Cerebellar nuclear complex (tissue), 1 donor: ENCODE measurements at regions not wholly inside any gene's neighbourhood (a gene's known extent, or its start where the extent isn't known, plus 50 kb on each side); places are given as distances from the start of the nearest gene placed in this dataset.
"Not testable (repeated sequence)": the region's sequence is repeated elsewhere in the genome, so short reads cannot be mapped to it uniquely, and the experiment has no call there.

Source experiments
- DNase-seq, 2 experiments: peaks; one replicate each; lab custom pipeline; 2025; lab: John Stamatoyannopoulos, UW

DNA sequence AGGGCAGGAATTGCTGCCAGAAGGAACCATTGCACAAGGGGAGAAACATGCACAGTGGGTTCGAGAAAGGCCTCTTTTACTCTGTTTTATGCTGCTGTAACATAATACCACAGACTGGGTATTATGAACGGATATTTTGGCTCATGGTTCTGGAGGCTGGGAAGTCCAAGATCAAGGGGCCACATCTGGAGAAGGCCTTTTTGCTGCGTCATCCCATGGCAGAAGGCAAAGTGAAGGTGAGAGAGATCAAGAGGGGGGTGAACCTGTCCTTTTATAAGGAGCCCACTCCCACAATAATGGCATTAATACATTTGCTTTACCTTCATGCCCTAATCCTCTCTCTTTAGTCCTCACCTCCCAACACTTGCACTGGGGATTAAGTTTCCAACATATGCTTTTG lies 136.9 kb upstream of the ALDH1B1 start:
- no peak for DNase-seq

DNA sequence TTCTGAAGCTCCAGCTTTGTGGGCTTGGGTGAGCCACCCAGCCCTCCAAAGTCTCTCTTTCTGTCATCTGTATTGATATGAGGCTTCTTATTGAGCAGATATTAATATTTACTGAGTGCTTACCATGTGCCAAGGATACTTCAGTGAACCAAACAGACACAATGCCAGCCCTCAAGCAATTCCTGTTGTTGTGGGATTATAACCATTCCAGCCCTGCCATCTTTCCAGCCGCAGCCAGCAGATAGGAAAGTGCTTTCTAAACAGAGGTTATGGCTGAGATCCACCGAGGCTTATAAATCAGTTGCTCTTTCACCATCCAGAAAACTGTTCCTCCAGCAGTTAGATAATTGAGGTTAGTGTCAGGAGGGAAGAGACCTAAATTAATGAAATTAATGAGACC lies 137.7 kb upstream of the ALDH1B1 start:
- no peak for DNase-seq

DNA sequence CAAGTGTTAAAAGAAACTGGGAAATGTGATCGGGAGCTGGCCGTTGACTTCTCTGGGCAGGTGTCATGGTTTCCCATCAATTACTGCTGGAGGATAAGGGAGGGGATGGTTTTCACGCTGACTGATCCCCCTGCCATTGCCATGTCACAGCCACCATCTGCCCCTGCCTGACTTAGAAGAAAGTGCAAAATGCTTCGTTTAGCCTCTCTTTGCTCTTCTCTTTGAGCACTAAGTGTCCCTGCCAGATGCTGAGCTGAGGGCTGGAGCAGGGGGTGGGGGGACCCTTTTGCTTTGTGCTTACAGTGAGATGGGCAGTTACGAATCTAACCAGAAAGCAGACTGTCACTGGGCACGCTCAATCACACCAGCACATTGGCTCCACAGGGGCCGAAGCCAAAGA lies 138.4 kb upstream of the ALDH1B1 start:
- no peak for DNase-seq

DNA sequence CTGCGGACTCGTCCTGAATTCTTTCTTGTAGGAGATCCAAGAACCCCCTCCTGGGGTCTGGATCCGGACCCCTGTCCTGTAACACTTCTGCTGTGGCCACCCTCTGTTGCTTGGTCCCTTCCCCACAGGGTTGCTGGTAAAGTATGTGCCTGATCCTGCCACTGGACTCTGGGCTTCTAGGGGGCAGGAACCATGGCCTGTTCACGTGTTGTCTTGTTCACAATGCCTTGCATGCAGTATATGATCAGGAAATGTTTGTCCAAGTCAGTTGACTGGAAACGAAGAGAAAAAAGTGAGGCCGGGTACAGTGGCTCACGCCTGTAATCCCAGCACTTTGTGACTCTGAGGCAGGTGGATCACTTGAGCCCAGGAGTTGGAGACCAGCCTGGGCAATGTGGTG lies 139.3 kb upstream of the ALDH1B1 start:
- DNase-seq: no peak

DNA sequence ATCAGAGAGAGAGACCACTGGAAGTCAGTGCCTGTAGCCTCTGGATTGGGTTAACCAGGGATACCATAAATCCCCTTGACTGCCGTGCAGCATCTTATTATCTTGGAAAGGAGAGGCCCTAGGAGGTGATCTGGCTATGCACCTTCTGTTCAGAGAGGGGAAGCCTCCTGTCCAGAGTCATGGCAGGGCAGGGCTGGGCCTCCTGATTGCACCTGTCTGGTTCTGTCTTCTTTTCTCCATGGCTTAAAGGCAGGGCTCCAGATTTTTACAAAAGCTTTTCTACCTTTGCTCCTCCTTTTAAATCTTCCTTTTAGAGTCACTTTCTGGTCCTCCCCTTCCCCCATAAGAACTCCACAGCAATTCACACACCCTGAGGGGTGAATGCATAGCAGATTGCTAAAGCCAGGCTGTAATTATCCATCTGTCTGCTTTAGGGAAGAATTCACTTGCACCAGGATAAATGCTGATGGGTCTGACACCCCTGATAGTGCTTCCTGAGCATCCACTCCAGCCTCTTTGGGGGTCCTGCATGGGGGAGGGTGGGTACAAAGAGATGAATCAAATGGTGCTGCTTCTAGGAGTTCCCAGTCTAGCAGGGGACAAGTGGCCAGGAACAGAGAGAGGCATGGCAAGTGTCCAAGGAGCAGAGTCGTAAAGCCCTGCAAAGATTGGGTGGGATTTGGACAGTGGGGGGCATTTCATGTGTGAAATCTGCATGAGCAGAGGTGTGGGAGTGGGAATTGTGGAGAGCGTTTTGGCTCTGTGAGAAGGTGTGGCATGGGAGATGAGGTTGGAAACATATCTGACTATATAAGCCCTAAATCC lies 141.3 kb upstream of the ALDH1B1 start:
- DNase-seq: no peak

DNA sequence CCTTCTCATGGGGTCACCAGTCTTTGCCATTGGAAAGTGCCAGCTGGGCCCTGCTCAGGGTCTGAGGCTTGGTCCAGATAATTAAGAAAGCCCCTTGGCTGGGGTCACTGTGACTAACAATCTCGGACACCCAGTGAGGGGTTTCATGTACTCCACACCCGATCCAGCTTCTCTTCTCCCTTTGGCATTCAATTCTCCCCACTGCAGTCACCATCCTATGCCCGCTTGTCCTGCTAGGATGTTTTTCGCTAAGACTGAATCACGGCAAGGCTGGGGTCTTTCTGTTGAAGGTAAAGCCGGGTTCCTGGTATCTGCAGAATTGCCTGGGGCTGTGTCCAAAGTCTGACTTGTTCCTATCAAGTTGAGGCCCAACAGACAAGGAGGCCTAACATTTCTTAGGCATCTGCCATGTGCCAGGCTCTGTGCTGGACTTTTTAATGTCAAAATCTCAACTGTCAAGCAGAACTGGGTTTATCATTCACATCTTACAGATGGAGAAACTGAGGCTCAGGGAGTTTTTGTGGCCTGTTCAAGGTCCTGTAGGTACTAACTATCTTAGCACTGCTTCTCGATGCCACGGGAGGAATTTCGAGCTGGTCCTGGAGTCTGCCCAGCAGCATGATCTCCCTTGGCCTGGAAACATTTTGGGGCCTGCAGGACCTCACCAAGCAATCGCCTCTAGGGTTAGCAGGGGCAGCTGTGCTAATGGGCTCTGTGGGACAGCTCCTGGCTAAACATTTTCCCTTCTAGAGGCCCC lies 142.0 kb upstream of the ALDH1B1 start:
- DNase-seq: no peak

DNA sequence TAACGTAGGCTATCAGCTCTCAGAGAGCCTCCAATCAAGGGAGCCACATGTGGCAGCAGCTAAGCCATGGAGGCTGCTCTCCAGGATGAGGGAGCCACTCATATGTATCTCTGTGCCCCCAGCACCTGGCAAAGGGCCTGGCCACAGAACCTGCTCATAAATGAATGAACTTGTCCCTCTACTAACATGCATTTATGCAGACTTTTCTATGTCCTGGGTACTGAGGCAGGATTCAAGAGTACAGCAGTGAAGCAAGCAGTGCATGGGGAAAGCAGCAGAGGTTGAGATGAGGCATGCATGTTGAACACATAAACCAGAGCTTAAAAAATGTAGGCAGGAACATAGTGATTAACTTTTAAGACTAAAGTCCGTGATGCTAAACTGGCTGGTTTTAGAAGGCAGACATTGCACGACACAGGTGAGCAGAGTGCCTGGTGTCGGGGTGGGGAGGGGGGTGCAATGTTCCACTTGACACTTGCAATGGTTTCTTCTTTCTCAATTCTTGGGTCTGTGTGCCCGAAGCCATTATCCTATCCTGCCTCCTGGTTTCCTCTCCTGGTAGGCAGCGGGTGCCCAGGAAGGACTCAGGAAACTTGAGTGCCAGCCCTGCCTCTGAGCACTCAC lies 142.8 kb upstream of the ALDH1B1 start:
- DNase-seq: no peak

DNA sequence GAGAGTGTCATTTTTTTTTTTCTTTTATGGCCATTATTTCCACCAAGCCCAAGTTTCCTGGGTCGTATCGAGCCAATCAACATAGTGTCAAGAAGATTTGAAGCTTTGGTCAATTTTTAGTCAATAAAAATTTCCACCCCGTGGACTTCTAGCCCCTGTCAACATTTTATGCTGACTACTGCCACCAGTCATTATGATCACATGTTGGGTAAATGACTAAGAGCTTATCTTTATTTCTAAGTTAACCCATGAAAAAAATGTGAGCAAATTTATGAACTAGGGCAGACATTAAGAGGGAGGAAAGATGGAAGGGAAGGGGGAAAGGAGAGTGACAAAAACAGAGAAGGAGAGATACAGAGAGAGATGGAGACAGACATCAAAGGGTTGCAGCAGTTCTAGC lies 143.5 kb upstream of the ALDH1B1 start:
- DNase-seq: no peak

DNA sequence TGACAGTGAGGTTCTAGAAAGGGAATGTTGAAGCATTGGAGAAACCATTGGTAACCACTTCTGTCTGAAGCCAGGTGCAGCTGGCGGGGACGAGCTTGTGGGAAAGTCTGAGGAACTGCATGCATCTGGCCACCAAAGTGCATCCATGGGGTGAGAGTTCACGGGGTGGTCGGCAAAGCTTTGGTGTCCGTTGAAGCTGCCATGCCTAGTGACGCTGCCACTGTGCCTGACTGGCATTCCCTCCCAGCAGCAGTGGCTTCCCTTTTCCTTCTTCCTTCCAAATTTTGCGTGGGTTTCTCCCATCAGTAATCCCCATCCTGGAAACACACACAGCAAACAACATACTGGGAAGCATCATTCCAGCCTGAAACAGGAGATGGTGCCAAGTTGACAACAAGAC lies 145.7 kb upstream of the ALDH1B1 start:
- DNase-seq: no peak

DNA sequence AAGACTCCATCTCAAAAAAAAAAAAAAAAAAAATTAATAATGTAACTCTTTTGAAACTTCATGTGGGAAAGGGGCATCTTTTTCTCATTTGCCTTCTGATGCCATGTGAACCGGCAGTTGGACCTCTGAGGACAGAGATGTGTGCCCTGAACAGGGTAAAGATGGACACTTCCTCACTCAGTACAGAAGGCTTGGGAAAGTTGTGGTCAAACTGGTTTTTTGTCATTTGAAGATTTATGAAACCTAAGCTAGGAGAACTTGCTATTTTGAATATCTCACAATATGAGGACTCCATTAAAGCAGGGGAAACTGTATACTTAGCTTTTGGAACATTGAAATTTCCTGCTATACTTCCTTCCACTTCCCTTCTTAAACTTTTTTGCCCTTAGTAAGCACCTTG lies 147.5 kb upstream of the ALDH1B1 start:
- no peak for DNase-seq

DNA sequence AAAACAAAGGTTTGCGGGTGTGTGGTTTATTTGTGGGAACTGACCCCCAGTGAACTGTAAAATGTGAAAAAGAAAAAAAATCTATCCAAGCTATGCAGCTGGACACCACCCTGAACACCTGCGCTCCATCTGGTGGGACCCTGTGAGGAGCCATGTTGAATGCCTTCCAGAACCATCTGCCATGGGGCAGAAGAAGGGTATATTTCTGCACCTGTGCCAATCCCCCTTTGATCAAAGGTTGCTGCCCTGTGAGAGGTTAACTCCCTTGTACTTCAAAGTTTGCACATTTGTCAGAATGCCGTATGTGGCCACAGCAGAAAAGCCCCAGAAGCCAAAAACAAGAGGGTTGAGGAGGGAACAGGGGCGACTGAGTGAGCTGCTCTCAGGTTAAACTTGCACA lies 148.5 kb upstream of the ALDH1B1 start:
- no peak for DNase-seq

DNA sequence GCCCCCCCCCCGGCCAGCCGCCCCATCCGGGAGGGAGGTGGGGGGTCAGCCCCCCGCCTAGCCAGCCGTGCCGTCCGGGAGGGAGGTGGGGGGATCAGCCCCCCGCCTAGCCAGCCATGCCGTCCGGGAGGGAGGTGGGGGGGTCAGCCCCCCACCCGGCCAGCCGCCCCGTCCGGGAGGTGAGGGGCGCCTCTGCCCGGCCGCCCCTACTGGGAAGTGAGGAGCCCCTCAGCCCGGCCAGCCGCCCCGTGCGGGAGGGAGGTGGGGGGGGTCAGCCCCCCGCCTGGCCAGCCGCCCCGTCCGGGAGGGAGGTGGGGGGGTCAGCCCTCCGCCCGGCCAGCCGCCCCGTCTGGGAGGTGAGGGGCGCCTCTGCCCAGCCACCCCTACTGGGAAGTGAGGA lies 150.4 kb upstream of the ALDH1B1 start:
- not testable (repeated sequence) for DNase-seq

DNA sequence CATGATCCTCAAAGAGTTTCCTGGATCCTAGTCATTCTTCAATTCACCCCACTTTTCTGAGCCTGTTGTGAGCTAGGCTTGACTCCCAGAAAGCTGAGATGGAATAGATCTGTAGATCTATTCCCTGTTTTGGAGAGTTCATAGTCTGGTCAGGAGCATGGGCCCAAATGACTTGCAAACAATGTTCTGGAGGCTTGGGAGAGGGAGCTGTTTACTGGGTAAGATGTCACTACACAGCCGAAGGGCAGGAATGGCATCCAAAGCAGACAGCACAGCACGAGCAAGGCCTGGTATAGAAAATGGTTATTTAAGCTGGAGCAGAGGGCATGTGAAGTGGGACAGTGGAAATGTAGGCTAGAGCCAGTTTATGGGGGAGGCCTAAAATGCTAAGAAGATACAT lies 152.5 kb upstream of the ALDH1B1 start:
- DNase-seq: no peak

DNA sequence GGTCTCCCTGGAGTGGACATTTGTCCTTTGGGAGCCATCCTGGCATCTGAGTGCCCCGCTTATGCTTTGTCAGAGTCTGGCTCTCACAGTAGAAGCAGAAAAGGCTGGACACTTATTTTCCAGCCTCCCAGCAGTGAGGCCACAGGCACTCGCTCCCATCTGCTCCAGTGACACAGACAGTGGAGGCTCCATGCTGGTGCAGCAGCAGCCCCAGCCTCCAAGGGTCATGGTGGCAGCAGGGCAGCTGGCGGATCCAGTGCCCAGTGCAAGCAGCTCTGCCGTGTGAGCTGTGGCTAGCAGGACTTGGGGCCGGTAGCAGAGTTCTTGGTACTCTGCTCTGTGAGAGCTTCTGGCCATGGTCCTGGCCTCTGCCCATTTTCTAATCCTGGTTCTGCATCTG lies 157.3 kb upstream of the ALDH1B1 start:
- DNase-seq: no peak

DNA sequence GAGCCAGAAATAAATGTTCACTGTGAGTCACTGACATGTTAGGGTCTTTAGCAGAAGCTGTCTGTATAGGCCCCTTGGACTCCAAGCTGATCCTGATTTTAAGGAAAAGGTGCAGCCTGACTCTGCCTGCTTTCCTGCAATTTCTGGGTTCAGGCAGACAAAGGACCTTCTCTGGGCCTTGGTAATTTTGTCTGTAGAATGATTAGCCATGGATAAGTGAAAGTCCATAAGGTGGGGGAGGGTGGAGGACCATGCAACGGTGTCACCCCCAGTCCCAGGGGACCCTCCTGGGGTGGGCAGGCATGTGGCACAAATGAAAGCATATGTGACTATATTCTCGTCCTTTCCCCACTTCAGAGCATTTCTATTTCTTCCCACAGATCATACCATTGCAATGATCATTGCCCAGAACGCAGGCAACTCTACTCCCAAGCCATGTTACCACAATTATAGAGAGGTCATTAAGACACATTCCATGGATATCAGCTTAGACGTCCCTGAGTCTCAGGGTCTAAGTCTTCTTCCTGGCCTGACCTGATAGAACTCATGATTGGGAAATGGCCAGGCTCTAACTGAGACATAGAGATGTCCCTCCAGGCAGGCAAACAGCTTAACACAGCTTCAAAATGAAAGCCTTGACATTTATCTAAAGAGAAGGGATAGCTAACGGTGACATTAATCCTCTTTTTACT lies 157.9 kb upstream of the ALDH1B1 start:
- DNase-seq: no peak

DNA sequence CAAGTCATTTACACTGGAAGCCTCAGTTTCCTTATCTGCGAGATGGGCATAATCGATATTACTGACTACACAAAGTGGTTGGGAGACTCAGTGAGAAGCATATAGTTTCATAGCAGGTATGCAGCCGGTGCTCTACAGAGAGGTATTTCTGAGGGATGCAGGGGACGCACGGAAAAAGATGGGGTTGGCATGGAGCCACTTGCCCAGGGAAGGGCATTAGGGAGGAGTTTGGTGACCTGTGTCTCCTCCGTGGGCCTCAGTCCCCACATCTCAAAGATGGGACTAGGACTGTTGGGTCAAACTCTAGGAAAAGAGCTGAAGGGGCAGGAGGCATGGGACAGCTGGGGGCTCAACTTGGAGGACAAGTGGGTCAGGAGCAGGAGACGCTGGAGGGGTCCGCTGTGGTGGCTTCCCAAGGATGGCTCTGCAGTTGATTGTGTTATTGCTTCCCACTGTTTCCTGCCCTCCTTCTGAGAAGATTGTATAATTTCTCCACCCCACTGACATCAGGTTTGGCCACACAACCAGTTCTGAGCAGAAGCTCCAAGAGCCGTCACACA lies 158.6 kb upstream of the ALDH1B1 start:
- DNase-seq: no peak

DNA sequence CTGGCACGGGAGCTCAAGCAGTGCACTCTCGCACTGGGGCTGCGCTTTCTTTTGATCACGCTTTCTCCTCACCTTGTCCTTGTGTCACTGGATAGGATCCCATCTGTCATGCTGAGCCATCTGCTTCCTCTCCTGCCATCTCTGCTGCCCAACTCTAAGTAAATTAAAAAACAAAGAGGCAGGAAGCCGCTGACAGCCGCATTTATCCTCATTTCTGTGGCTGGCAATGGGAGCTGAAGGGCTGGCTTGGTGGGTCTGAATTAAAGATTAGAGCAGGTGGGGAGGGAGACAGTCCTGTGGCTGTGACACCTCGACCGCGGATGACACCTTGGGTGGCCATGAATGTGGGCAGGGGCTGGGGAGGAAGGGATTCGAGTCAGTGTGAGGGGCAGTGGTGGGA lies 159.2 kb upstream of the ALDH1B1 start:
- DNase-seq: peak in 1 of 2 experiments; percentile 9

DNA sequence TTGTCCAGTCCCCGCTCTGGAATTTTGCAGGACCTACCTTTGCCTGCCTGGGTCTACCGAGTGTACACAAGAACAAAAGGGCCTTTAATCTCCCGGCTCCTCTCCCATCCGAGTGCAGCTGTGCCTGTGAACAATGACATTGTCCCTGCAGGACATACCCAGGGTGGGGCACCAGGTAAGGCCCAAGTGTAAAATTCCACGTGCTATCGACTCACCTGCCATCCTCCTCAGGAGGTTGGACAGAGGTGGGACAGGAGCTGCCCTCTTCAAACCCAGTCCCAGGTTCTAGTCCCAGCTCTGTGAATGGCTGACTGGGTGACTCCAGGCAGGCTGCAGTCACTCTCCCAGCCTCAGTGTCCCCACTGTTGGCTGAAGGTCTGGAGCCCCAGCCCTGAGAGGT lies 159.6 kb upstream of the ALDH1B1 start:
- DNase-seq: no peak

DNA sequence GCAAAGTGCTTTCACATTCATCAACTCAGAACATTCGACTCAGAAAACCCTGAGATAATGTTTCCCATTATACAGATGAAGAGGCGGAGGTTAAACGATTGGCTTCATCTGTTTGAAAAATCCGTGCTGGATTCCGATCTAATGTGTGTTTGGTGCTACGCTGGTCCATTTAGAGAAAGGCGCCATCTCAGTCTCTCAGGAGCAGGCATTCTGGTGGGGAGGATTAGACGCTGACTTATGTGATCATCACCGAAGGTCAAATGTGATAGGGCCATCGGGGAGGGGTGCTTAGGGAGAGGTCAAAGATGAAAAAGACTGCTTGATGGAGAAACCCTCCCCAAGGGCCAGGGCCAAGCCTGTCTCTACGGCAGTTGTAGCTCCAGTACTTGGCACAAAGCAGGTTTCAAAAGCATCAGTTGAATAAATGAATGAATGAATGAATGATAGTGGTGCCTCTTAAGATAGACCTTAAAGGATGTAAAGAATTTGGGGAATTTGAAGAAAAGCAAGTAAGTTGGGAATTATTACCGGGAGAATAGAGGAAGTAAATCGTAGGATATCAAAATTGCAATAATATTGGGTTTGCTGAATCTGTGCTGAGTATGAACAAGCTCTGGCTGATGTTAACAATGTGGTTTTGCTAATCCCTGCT lies 160.6 kb upstream of the SHB start:
- no peak for DNase-seq

DNA sequence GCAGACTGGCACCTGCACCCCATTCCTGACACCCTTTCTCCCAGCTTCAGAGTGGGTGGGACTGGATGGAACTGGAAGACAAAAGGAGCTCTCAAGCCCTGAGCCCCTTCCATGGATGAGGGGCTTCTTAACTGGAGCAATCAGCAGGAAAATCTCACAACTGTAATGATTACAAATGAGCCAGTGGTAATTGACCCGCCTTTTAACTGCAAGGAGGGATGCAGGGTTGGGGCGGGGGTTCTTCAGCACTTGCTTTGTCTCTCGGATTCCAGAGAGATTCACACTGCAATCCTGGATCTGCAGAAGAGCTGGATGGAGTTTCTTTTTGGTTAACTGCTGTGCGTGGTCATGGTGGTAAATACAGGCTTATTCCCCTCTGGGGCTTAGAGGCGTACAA lies 160.1 kb upstream of the SHB start:
- DNase-seq: no peak

DNA sequence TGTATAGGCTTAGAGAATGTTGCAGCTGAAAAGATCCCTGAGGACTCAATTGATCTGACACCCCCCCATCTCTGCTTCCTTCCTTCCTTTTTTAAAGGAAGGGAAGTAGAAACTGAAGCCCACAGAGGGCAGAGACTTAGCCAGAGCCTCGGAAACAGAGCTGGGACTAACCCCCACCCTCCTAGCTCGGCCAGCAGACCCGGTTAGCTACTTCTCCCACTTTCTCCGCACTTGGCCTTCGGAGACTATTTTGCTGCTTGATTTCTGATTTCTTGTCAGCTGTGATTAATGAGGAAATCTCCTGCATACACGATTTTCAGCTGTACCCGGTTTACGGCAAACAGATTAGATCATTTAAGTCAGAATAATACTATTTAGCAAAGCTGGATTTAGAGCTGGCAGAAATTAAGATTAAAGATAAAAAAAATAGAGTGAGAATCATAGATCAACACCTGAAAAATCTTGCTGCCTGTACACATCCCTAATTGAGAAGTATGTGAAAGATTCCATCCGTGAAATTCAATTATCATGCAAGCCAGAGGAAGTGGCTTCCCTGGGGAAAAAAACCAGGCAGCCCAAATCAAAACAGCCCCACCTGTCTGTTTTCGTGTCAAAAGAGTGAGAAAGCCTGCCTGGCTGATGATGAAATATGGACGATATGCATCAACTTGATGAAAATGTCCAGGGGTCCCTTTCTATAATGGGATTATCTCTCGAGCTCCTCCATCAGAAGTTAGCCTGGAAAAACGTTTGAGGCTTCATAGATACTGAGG lies 159.5 kb upstream of the SHB start:
- no peak for DNase-seq
